H1 (cell line): ENCODE measurements at regions not wholly inside any gene's neighbourhood (a gene's known extent, or its start where the extent isn't known, plus 50 kb on each side); places are given as distances from the start of the nearest gene placed in this dataset.

Source experiments
- EZH2 ChIP-seq: fragments of 200-600 bp; sonication (generic); IDR thresholded peaks from 2 replicates; pipeline ENCODE4 v1.7.1; 2012; ENCODE audit warnings: low read depth, mild to moderate bottlenecking, moderate library complexity, low read length, inconsistent platforms; ENCODE audit not compliant: severe bottlenecking
- HDAC2 ChIP-seq, 2 experiments: fragments of 300-600 bp in 1 of 2; sonication (generic) in 1 of 2; IDR thresholded peaks; 2 replicates each; pipeline ENCODE4 v1.6.1; 2011 to 2012; ENCODE audit warnings: low read depth in 2 of 2, low read length in 2 of 2, mild to moderate bottlenecking in 2 of 2, moderate library complexity in 2 of 2, borderline replicate concordance in 1 of 2, inconsistent platforms in 1 of 2
- POLR2A ChIP-seq, 2 experiments: IDR thresholded peaks; 1 replicate in 1 of 2; 2 replicates in 1 of 2; pipeline ENCODE4 v1.6.1; 2011; ENCODE audit warnings: low read depth in 2 of 2, low read length in 2 of 2, mild to moderate bottlenecking in 2 of 2; ENCODE audit errors: control extremely low read depth in 1 of 2

GRCh38 chr21:32203877-32204480, 74.9 kb downstream of the MIS18A start:
- TF ChIP-seq POLR2A (IDR thresholded peaks at IDR 0.05; ENCODE audit: control extremely low read depth in 1 of 2, low read depth in 2 of 2, low read length in 2 of 2) (no peak), HDAC2 (IDR thresholded peaks at IDR 0.05; ENCODE audit: borderline replicate concordance in 1 of 2, low read depth in 2 of 2, low read length in 2 of 2) (no peak), EZH2 (no peak)
